ENCODE measurements at regions not wholly inside any gene's neighbourhood (a gene's known extent, or its start where the extent isn't known, plus 50 kb on each side); places are given as distances from the start of the nearest gene placed in this dataset.
"Not testable (repeated sequence)": the region's sequence is repeated elsewhere in the genome, so short reads cannot be mapped to it uniquely, and the experiment has no call there.

GRCh38 chr1:143831479-143832378 is 140.1 kb downstream of the FAM72C start:
- in situ Hi-C loops (cut with HindIII; ENCODE audit: low pct_ligation_motif_present, low sequenced_read_pairs); H3K36me3 ChIP-seq (replicated peaks); H3K4me3 ChIP-seq (ENCODE audit: low read depth, low read length); DNase-seq; H3K27me3 ChIP-seq (replicated peaks); H3K27ac ChIP-seq: not testable (repeated sequence)

- H3K36me3 ChIP-seq (replicated peaks); H3K27me3 ChIP-seq (replicated peaks); in situ Hi-C loops (cut with HindIII; ENCODE audit: low pct_ligation_motif_present, low sequenced_read_pairs): not testable (repeated sequence)
These were observed 145.6 kb downstream of the FAM72C start for GRCh38 chr1:143826162-143826561.

GRCh38 chr1:143824266-143824665 is 147.5 kb downstream of the FAM72C start:
- H3K27ac ChIP-seq; H3K4me3 ChIP-seq (ENCODE audit: low read depth, low read length); in situ Hi-C loops (cut with HindIII; ENCODE audit: low pct_ligation_motif_present, low sequenced_read_pairs); H3K27me3 ChIP-seq (replicated peaks); H3K36me3 ChIP-seq (replicated peaks); DNase-seq: not testable (repeated sequence)

More at GRCh38 chr1:143826162-143826561, 145.6 kb downstream of the FAM72C start:
- H3K4me3 ChIP-seq (ENCODE audit: low read depth, low read length); H3K27ac ChIP-seq; DNase-seq: not testable (repeated sequence)

GRCh38 chr1:143820058-143820457 is 151.7 kb downstream of the FAM72C start:
- in situ Hi-C loops (cut with HindIII; ENCODE audit: low pct_ligation_motif_present, low sequenced_read_pairs); H3K4me3 ChIP-seq (ENCODE audit: low read depth, low read length); H3K36me3 ChIP-seq (replicated peaks); DNase-seq; H3K27me3 ChIP-seq (replicated peaks); H3K27ac ChIP-seq: not testable (repeated sequence)

GRCh38 chr1:143816369-143816768 is 155.4 kb downstream of the FAM72C start:
- H3K27ac ChIP-seq; H3K27me3 ChIP-seq (replicated peaks); H3K36me3 ChIP-seq (replicated peaks); in situ Hi-C loops (cut with HindIII; ENCODE audit: low pct_ligation_motif_present, low sequenced_read_pairs); DNase-seq; H3K4me3 ChIP-seq (ENCODE audit: low read depth, low read length): not testable (repeated sequence)

- DNase-seq; H3K27me3 ChIP-seq (replicated peaks); H3K36me3 ChIP-seq (replicated peaks); in situ Hi-C loops (cut with HindIII; ENCODE audit: low pct_ligation_motif_present, low sequenced_read_pairs); H3K27ac ChIP-seq; H3K4me3 ChIP-seq (ENCODE audit: low read depth, low read length): not testable (repeated sequence)
These were observed 166.4 kb downstream of the FAM72C start for GRCh38 chr1:143805374-143805773.

- DNase-seq; H3K27ac ChIP-seq; H3K27me3 ChIP-seq (replicated peaks); H3K36me3 ChIP-seq (replicated peaks); in situ Hi-C loops (cut with HindIII; ENCODE audit: low pct_ligation_motif_present, low sequenced_read_pairs): not testable (repeated sequence)
- peak overlapping the region; percentile 35 for H3K4me3 ChIP-seq (ENCODE audit: low read depth, low read length)
These were observed 167.0 kb downstream of the FAM72C start for GRCh38 chr1:143804707-143805356.

- H3K27me3 ChIP-seq (replicated peaks); in situ Hi-C loops (cut with HindIII; ENCODE audit: low pct_ligation_motif_present, low sequenced_read_pairs); H3K27ac ChIP-seq; H3K36me3 ChIP-seq (replicated peaks): not testable (repeated sequence)
- peak overlapping the region; percentile 61 for H3K4me3 ChIP-seq (ENCODE audit: low read depth, low read length)
- DNase-seq = peak; percentile 12
These were observed 167.8 kb downstream of the FAM72C start for GRCh38 chr1:143803927-143804411.

- H3K27ac ChIP-seq; H3K4me3 ChIP-seq (ENCODE audit: low read depth, low read length); H3K27me3 ChIP-seq (replicated peaks); DNase-seq; H3K36me3 ChIP-seq (replicated peaks); in situ Hi-C loops (cut with HindIII; ENCODE audit: low pct_ligation_motif_present, low sequenced_read_pairs): not testable (repeated sequence)
These were observed 168.7 kb downstream of the FAM72C start for GRCh38 chr1:143803095-143803494.

GRCh38 chr1:143799568-143800187 is 172.1 kb downstream of the FAM72C start:
- in situ Hi-C loops (cut with HindIII; ENCODE audit: low pct_ligation_motif_present, low sequenced_read_pairs); H3K4me3 ChIP-seq (ENCODE audit: low read depth, low read length); H3K27me3 ChIP-seq (replicated peaks); H3K27ac ChIP-seq; DNase-seq; H3K36me3 ChIP-seq (replicated peaks): not testable (repeated sequence)

- H3K36me3 ChIP-seq (replicated peaks); H3K27ac ChIP-seq; in situ Hi-C loops (cut with HindIII; ENCODE audit: low pct_ligation_motif_present, low sequenced_read_pairs); DNase-seq; H3K27me3 ChIP-seq (replicated peaks); H3K4me3 ChIP-seq (ENCODE audit: low read depth, low read length): not testable (repeated sequence)
These were observed 175.4 kb downstream of the FAM72C start for GRCh38 chr1:143796369-143796768.

- H3K36me3 ChIP-seq (replicated peaks); DNase-seq; H3K27me3 ChIP-seq (replicated peaks); in situ Hi-C loops (cut with HindIII; ENCODE audit: low pct_ligation_motif_present, low sequenced_read_pairs); H3K4me3 ChIP-seq (ENCODE audit: low read depth, low read length); H3K27ac ChIP-seq: not testable (repeated sequence)
These were observed 179.5 kb downstream of the FAM72C start for GRCh38 chr1:143792047-143792937.

GRCh38 chr1:143786381-143786780 is 185.4 kb downstream of the FAM72C start:
- H3K4me3 ChIP-seq (ENCODE audit: low read depth, low read length); in situ Hi-C loops (cut with HindIII; ENCODE audit: low pct_ligation_motif_present, low sequenced_read_pairs); H3K36me3 ChIP-seq (replicated peaks); H3K27ac ChIP-seq; H3K27me3 ChIP-seq (replicated peaks); DNase-seq: not testable (repeated sequence)
